WTC11 (cell line): ENCODE measurements at regions not wholly inside any gene's neighbourhood (a gene's known extent, or its start where the extent isn't known, plus 50 kb on each side); places are given as distances from the start of the nearest gene placed in this dataset.

Source experiments
- ATAC-seq: fragments of 200-7000 bp; cut with Tn5 transposase; 2 replicates; pipeline ENCODE4 v1.10.0; 2021; ENCODE audit warnings: mild to moderate bottlenecking, moderate library complexity
- CTCF ChIA-PET: fragments of 300-600 bp; sonication (Branson Sonifier 250); formaldehyde crosslinking; loops from one replicate; lab custom pipeline; 2021; ENCODE audit warnings: antibody characterized with exemption; lab: Charles Lee
- POLR2A ChIA-PET: fragments of 350-600 bp; sonication (Branson Sonifier 250); formaldehyde crosslinking; loops from one replicate; lab custom pipeline; 2021; ENCODE audit warnings: antibody characterized with exemption; lab: Charles Lee
- DNase-seq: peaks from one replicate; pipeline ENCODE4 v3.0.0; 2021; ENCODE audit warnings: low spot score
- H3K27ac Mint-ChIP-seq: 2 replicates; pipeline ENCODE4 v1.8.0; 2021; ENCODE audit warnings: mixed read lengths
- H3K27me3 Mint-ChIP-seq: 2 replicates; pipeline ENCODE4 v1.8.0; 2021; ENCODE audit warnings: low read depth, mild to moderate bottlenecking, moderate library complexity, mixed read lengths
- H3K36me3 Mint-ChIP-seq: 2 replicates; pipeline ENCODE4 v1.8.0; 2021; ENCODE audit warnings: mixed read lengths
- H3K4me1 Mint-ChIP-seq: 2 replicates; pipeline ENCODE4 v1.8.0; 2022; ENCODE audit warnings: mixed read lengths
- H3K4me3 Mint-ChIP-seq: 2 replicates; pipeline ENCODE4 v1.8.0; 2021; ENCODE audit warnings: mild to moderate bottlenecking, moderate library complexity, mixed read lengths
- H3K9me3 Mint-ChIP-seq: 2 replicates; pipeline ENCODE4 v1.8.0; 2021; ENCODE audit warnings: mixed read lengths
- ATF1 ChIP-seq: sonication (generic); formaldehyde crosslinking; IDR thresholded peaks from 2 replicates; pipeline ENCODE4 v1.8.1; 2023; ENCODE audit warnings: mild to moderate bottlenecking, moderate library complexity, missing genetic modification reagents
- CBFB ChIP-seq: sonication (generic); formaldehyde crosslinking; IDR thresholded peaks from 2 replicates; pipeline ENCODE4 v1.8.1; 2022; ENCODE audit warnings: mild to moderate bottlenecking, low read depth, missing genetic modification reagents
- E2F1 ChIP-seq: sonication (generic); formaldehyde crosslinking; IDR thresholded peaks from 2 replicates; pipeline ENCODE4 v1.8.0; 2022; ENCODE audit warnings: mild to moderate bottlenecking, missing genetic modification reagents
- E2F4 ChIP-seq: sonication (generic); formaldehyde crosslinking; IDR thresholded peaks from 2 replicates; pipeline ENCODE4 v1.8.1; 2022; ENCODE audit warnings: low read depth, mild to moderate bottlenecking, moderate library complexity, missing genetic modification reagents, borderline replicate concordance
- FOXJ3 ChIP-seq: sonication (generic); formaldehyde crosslinking; IDR thresholded peaks from 2 replicates; pipeline ENCODE4 v1.9.0; 2021; ENCODE audit warnings: missing genetic modification reagents, mild to moderate bottlenecking, borderline replicate concordance
- FOXK1 ChIP-seq: sonication (generic); formaldehyde crosslinking; IDR thresholded peaks from 2 replicates; pipeline ENCODE4 v1.8.0; 2022; ENCODE audit warnings: mild to moderate bottlenecking, moderate library complexity, missing genetic modification reagents
- IRF2 ChIP-seq: sonication (generic); formaldehyde crosslinking; IDR thresholded peaks from 2 replicates; pipeline ENCODE4 v1.8.0; 2022; ENCODE audit warnings: low read depth, missing genetic modification reagents, borderline replicate concordance
- MYBL2 ChIP-seq: sonication (generic); formaldehyde crosslinking; IDR thresholded peaks from 2 replicates; pipeline ENCODE4 v1.8.1; 2023; ENCODE audit warnings: mild to moderate bottlenecking, moderate library complexity, missing genetic modification reagents
- NFATC4 ChIP-seq: fragments of 250-450 bp; sonication (Bioruptor Pico); IDR thresholded peaks from 2 replicates; pipeline ENCODE4 v1.9.0; 2021; ENCODE audit warnings: mild to moderate bottlenecking
- TCF7 ChIP-seq: sonication (generic); formaldehyde crosslinking; IDR thresholded peaks from 2 replicates; pipeline ENCODE4 v1.8.0; 2022; ENCODE audit warnings: mild to moderate bottlenecking, low read depth, missing genetic modification reagents, moderate library complexity
- TEAD4 ChIP-seq: sonication (generic); formaldehyde crosslinking; IDR thresholded peaks from 2 replicates; pipeline ENCODE4 v1.8.0; 2022; ENCODE audit warnings: mild to moderate bottlenecking, missing genetic modification reagents
- ZNF121 ChIP-seq: sonication (generic); formaldehyde crosslinking; IDR thresholded peaks from 2 replicates; pipeline ENCODE4 v1.8.0; 2023; ENCODE audit warnings: missing genetic modification reagents
- ZNF671 ChIP-seq: fragments of 250-450 bp; sonication (Bioruptor Pico); IDR thresholded peaks from 2 replicates; pipeline ENCODE4 v1.8.0; 2021; ENCODE audit warnings: mild to moderate bottlenecking
- TF ChIP-seq, protein P1 (sequence below): fragments of 250-450 bp; sonication (Bioruptor Pico); IDR thresholded peaks from 2 replicates; pipeline ENCODE4 v1.9.0; 2021; ENCODE audit warnings: mild to moderate bottlenecking
- TF ChIP-seq, protein P2 (sequence below): fragments of 250-450 bp; sonication (Bioruptor Pico); conservative IDR thresholded peaks from 2 replicates; pipeline ENCODE4 v1.9.0; 2021; ENCODE audit warnings: mild to moderate bottlenecking
- TF ChIP-seq, protein P3 (sequence below): fragments of 250-450 bp; sonication (Bioruptor Pico); IDR thresholded peaks from 2 replicates; pipeline ENCODE4 v1.9.0; 2021; ENCODE audit warnings: moderate library complexity, mild to moderate bottlenecking, inconsistent platforms, borderline replicate concordance
- TF ChIP-seq, protein P4 (sequence below): sonication (generic); formaldehyde crosslinking; conservative IDR thresholded peaks from 2 replicates; pipeline ENCODE4 v1.8.1; 2022; ENCODE audit warnings: mild to moderate bottlenecking, missing genetic modification reagents
- TF ChIP-seq, protein P5 (sequence below): sonication (generic); formaldehyde crosslinking; IDR thresholded peaks from 2 replicates; pipeline ENCODE4 v1.8.0; 2022; ENCODE audit warnings: mild to moderate bottlenecking, missing genetic modification reagents
- TF ChIP-seq, protein P6 (sequence below): fragments of 250-450 bp; sonication (Bioruptor Pico); IDR thresholded peaks from 2 replicates; pipeline ENCODE4 v1.8.0; 2021; ENCODE audit warnings: mild to moderate bottlenecking
- TF ChIP-seq, protein P7 (sequence below): sonication (generic); formaldehyde crosslinking; IDR thresholded peaks from 2 replicates; pipeline ENCODE4 v1.8.1; 2022; ENCODE audit warnings: mild to moderate bottlenecking, missing genetic modification reagents, moderate library complexity, borderline replicate concordance

DNA sequence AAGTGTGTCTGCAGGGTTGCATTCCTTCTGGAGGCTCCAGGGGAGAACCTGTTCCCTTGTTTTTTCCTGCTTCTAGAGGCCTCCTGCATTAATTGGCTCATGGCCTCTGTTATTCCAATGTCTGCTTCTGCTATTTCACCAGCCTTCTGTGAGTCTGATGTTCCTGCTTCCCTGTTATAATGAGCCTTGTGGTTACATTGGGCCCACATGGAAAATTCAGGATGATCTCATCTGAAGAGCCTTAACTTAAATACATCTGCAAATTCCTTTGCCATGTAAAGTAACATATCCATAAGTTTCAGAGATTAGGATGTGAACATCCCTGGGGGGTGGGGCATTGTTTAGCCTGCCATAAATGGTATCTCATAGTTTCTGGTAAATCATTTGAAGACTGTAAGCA is 181.1 kb downstream of the RWDD3 start:
- H3K4me3 Mint-ChIP-seq: no peak overlapping the region
- no peaks in the 10 kb centered on the region; the same call in 1 of the 2 replicates for H3K27me3 Mint-ChIP-seq
- ChIA-PET POLR2A (no interaction called here), CTCF (no interaction called here)
- no peak for ATAC-seq
- H3K4me1 Mint-ChIP-seq: peaks cover 24% of the 10 kb centered on the region
- no peak for DNase-seq
- H3K9me3 Mint-ChIP-seq: peaks cover 10% of the 10 kb centered on the region
- TF ChIP-seq, protein P1, sequence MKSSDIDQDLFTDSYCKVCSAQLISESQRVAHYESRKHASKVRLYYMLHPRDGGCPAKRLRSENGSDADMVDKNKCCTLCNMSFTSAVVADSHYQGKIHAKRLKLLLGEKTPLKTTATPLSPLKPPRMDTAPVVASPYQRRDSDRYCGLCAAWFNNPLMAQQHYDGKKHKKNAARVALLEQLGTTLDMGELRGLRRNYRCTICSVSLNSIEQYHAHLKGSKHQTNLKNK (CRISPR knock-in tag): no peak
- TF ChIP-seq TCF7: no peak
- TF ChIP-seq NFATC4 (CRISPR knock-in tag): no peak
- no peak for TF ChIP-seq IRF2 (CRISPR knock-in tag)
- TF ChIP-seq, protein P2, sequence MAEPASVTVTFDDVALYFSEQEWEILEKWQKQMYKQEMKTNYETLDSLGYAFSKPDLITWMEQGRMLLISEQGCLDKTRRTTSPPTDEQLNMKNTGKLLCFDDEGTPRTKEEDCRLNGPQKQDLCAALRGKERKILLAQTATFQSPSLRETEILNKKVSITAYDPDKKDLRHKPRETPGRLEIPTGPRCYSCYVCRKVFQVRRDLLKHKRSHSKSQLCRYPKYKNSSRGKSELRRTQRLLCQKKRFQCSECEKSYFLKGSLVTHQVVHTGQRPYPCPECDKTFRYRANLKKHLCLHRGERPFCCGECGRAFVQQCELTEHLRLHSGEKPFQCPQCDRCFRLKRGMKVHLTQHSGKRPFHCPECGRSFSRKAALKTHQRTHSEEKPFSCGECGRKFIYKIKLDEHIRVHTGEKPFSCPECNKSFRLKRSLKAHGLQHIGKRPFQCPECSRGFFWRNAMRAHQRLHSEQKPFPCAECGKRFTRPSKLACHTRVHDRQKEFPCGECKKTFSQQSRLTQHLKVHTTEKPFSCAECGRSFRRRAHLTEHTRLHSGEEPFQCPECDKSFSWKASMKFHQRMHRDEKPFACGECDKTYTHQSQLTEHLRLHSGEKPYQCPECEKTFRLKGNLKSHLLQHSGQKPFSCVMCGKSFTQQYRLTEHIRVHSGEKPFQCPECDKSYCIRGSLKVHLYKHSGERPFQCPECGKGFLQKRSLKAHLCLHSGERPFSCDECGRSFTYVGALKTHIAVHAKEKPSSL: no peak
- TF ChIP-seq ZNF121 (CRISPR knock-in tag): no peak
- TF ChIP-seq CBFB (CRISPR knock-in tag): no peak
- no peak for TF ChIP-seq FOXJ3
- TF ChIP-seq, protein P3, sequence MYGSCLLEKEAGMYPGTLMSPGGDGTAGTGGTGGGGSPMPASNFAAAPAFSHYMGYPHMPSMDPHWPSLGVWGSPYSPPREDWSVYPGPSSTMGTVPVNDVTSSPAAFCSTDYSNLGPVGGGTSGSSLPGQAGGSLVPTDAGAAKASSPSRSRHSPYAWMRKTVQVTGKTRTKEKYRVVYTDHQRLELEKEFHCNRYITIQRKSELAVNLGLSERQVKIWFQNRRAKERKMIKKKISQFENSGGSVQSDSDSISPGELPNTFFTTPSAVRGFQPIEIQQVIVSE (CRISPR knock-in tag): no peak
- TF ChIP-seq E2F4 (CRISPR knock-in tag): no peak
- TF ChIP-seq ATF1 (CRISPR knock-in tag): no peak
- TF ChIP-seq, protein P4, sequence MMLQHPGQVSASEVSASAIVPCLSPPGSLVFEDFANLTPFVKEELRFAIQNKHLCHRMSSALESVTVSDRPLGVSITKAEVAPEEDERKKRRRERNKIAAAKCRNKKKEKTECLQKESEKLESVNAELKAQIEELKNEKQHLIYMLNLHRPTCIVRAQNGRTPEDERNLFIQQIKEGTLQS (CRISPR knock-in tag): no peak
- TF ChIP-seq, protein P5, sequence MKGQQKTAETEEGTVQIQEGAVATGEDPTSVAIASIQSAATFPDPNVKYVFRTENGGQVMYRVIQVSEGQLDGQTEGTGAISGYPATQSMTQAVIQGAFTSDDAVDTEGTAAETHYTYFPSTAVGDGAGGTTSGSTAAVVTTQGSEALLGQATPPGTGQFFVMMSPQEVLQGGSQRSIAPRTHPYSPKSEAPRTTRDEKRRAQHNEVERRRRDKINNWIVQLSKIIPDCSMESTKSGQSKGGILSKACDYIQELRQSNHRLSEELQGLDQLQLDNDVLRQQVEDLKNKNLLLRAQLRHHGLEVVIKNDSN (CRISPR knock-in tag): no peak
- no peak for TF ChIP-seq TEAD4 (CRISPR knock-in tag)
- no peak for TF ChIP-seq ZNF671 (CRISPR knock-in tag)
- TF ChIP-seq E2F1 (CRISPR knock-in tag): no peak
- TF ChIP-seq FOXK1 (CRISPR knock-in tag): no peak
- TF ChIP-seq, protein P6, sequence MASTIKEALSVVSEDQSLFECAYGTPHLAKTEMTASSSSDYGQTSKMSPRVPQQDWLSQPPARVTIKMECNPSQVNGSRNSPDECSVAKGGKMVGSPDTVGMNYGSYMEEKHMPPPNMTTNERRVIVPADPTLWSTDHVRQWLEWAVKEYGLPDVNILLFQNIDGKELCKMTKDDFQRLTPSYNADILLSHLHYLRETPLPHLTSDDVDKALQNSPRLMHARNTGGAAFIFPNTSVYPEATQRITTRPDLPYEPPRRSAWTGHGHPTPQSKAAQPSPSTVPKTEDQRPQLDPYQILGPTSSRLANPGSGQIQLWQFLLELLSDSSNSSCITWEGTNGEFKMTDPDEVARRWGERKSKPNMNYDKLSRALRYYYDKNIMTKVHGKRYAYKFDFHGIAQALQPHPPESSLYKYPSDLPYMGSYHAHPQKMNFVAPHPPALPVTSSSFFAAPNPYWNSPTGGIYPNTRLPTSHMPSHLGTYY (CRISPR knock-in tag): no peak
- TF ChIP-seq, protein P7, sequence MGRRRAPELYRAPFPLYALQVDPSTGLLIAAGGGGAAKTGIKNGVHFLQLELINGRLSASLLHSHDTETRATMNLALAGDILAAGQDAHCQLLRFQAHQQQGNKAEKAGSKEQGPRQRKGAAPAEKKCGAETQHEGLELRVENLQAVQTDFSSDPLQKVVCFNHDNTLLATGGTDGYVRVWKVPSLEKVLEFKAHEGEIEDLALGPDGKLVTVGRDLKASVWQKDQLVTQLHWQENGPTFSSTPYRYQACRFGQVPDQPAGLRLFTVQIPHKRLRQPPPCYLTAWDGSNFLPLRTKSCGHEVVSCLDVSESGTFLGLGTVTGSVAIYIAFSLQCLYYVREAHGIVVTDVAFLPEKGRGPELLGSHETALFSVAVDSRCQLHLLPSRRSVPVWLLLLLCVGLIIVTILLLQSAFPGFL: no peak
- TF ChIP-seq MYBL2 (CRISPR knock-in tag): no peak
- H3K27ac Mint-ChIP-seq: no peak overlapping the region
- H3K36me3 Mint-ChIP-seq: peaks cover 4% of the 10 kb centered on the region; the same call in 1 of the 2 replicates
